NCI-H187 treated with DMSO at 0.1 percent for 48 hours (cell line): ENCODE measurements at regions not wholly inside any gene's neighbourhood (a gene's known extent, or its start where the extent isn't known, plus 50 kb on each side); places are given as distances from the start of the nearest gene placed in this dataset.

Experiments
- DNase-seq: peaks from one replicate; lab custom pipeline; 2025; lab: John Stamatoyannopoulos, UW

- no peak for DNase-seq
Observed at GRCh38 chr11:115556984-115557383, 52.8 kb upstream of the CADM1 start.

DNA sequence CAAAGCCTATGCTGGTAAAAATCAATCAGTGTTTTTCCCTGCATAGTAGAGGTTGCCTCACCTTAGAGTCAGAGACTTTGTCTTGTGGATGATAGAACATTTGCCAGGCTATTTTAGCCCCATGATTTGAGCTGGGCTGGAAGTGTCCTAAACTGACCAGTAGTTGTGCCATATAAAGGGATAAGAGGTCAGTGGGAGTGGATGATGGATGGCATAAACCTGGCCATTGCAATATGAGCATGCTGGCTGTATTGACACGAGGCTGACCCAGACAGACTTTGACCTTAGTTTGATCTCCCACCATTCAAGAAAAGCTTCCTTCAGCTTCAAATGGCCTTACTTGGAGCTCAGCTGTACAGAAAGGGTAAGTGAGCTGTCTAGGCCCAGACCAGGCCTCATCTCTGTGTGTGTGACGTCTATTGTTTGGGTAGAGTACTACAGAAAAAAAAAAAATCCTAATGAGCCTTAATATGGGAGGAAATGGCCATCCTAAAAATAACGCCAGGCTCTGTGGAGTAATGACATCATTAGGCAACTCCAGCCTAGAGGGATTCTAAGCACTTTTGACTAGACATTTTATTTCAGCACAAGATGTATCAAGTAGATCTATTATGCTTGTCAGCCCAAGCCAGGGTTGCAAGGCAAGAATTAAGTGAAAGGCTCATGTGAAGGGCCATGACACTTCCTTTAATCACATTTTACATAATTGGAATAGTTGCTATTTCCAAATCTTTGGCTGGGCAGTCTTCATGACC lies 51.3 kb upstream of the CADM1 start:
- DNase-seq, result no peak
